ENCODE measurements at regions not wholly inside any gene's neighbourhood (a gene's known extent, or its start where the extent isn't known, plus 50 kb on each side); places are given as distances from the start of the nearest gene placed in this dataset.
"Not testable (repeated sequence)": the region's sequence is repeated elsewhere in the genome, so short reads cannot be mapped to it uniquely, and the experiment has no call there.

GRCh38 chr3:190972196-190972595 lies 109.7 kb upstream of the GMNC start:
- Histone ChIP-seq H4K8ac (ENCODE audit: low read depth, low read length) (no peak overlapping the region), H3K4ac (ENCODE audit: low read depth, low read length) (no peak overlapping the region), H2AFZ (ENCODE audit: insufficient read depth, low read length, poor library complexity) (no peak overlapping the region), H4K91ac (ENCODE audit: low read depth, low read length) (no peak overlapping the region), H3K14ac (ENCODE audit: low read length) (no peak overlapping the region), H2BK12ac (ENCODE audit: low read length) (no peak overlapping the region), H3K27me3 (ENCODE audit: insufficient read depth, low read length) (no peaks in the 10 kb centered on the region), H3K36me3 (ENCODE audit: control insufficient read depth in 1 of 2, insufficient read depth in 2 of 2, low read length in 2 of 2) (no peaks in the 10 kb centered on the region), H3K27ac (ENCODE audit: low read depth, low read length) (no peak overlapping the region), H3K4me3 (ENCODE audit: low read depth, low read length) (no peak overlapping the region), H3K23ac (ENCODE audit: low read length) (no peak overlapping the region), H3K4me2 (ENCODE audit: low read length) (no peak overlapping the region), H2BK5ac (ENCODE audit: low read depth, low read length, poor library complexity) (no peak overlapping the region), H2BK120ac (ENCODE audit: insufficient read depth, low read length, poor library complexity) (no peak overlapping the region), H4K12ac (ENCODE audit: low read depth, low read length) (no peak overlapping the region), H3K79me1 (ENCODE audit: low read length) (no peaks in the 10 kb centered on the region), H3K9ac (ENCODE audit: low read length) (no peak overlapping the region), H3K4me1 (ENCODE audit: control insufficient read depth in 1 of 2, insufficient read depth in 2 of 2, low read length in 2 of 2) (peaks cover 0 to 1% of the 10 kb centered on the region in 2 experiments), H2AK5ac (ENCODE audit: low read length) (no peak overlapping the region), H3K79me2 (ENCODE audit: control insufficient read depth, insufficient read depth, low read length, poor library complexity) (no peaks in the 10 kb centered on the region), H3K18ac (ENCODE audit: low read length) (no peak overlapping the region), H3K9me3 (ENCODE audit: insufficient read depth, low read depth, low read length) (no peaks in the 10 kb centered on the region)
- WGBS (ENCODE audit: extremely low coverage, insufficient coverage, insufficient read length), result no CpG with 5 or more reads among the region's 5 CpGs
- no peak for DNase-seq

- Histone ChIP-seq H3K18ac (ENCODE audit: low read length) (no peak overlapping the region), H3K9me3 (ENCODE audit: insufficient read depth, low read depth, low read length) (no peaks in the 10 kb centered on the region), H3K4me1 (ENCODE audit: control insufficient read depth in 1 of 2, insufficient read depth in 2 of 2, low read length in 2 of 2) (peaks cover 0 to 1% of the 10 kb centered on the region in 2 experiments), H2BK120ac (ENCODE audit: insufficient read depth, low read length, poor library complexity) (no peak overlapping the region), H3K27ac (ENCODE audit: low read depth, low read length) (no peak overlapping the region), H3K79me1 (ENCODE audit: low read length) (no peaks in the 10 kb centered on the region), H3K4me2 (ENCODE audit: low read length) (no peak overlapping the region), H3K4me3 (ENCODE audit: low read depth, low read length) (no peak overlapping the region), H4K8ac (ENCODE audit: low read depth, low read length) (no peak overlapping the region), H2AK5ac (ENCODE audit: low read length) (no peak overlapping the region), H4K91ac (ENCODE audit: low read depth, low read length) (no peak overlapping the region), H3K27me3 (ENCODE audit: insufficient read depth, low read length) (no peaks in the 10 kb centered on the region), H3K14ac (ENCODE audit: low read length) (no peak overlapping the region), H4K12ac (ENCODE audit: low read depth, low read length) (no peak overlapping the region), H3K4ac (ENCODE audit: low read depth, low read length) (no peak overlapping the region), H3K23ac (ENCODE audit: low read length) (no peak overlapping the region), H2BK5ac (ENCODE audit: low read depth, low read length, poor library complexity) (no peak overlapping the region), H2BK12ac (ENCODE audit: low read length) (no peak overlapping the region), H3K9ac (ENCODE audit: low read length) (no peak overlapping the region), H2AFZ (ENCODE audit: insufficient read depth, low read length, poor library complexity) (no peak overlapping the region), H3K36me3 (ENCODE audit: control insufficient read depth in 1 of 2, insufficient read depth in 2 of 2, low read length in 2 of 2) (no peaks in the 10 kb centered on the region), H3K79me2 (ENCODE audit: control insufficient read depth, insufficient read depth, low read length, poor library complexity) (no peaks in the 10 kb centered on the region)
- no peak for DNase-seq
Measured at GRCh38 chr3:190970560-190970959, 108.1 kb upstream of the GMNC start.

- H3K9ac ChIP-seq (ENCODE audit: low read length), result no peak overlapping the region
- no CpG with 5 or more reads among the region's 2 CpGs for WGBS (ENCODE audit: extremely low coverage, insufficient coverage, insufficient read length)
- H3K9me3 ChIP-seq (ENCODE audit: insufficient read depth, low read depth, low read length), result no peaks in the 10 kb centered on the region
- H3K79me1 ChIP-seq (ENCODE audit: low read length), result no peaks in the 10 kb centered on the region
- no peak overlapping the region for H2BK12ac ChIP-seq (ENCODE audit: low read length)
- no peaks in the 10 kb centered on the region for H3K27me3 ChIP-seq (ENCODE audit: insufficient read depth, low read length)
- H3K4me1 ChIP-seq (ENCODE audit: control insufficient read depth in 1 of 2, insufficient read depth in 2 of 2, low read length in 2 of 2), result peaks cover 0 to 1% of the 10 kb centered on the region in 2 experiments
- no peak overlapping the region for H4K12ac ChIP-seq (ENCODE audit: low read depth, low read length)
- no peak for DNase-seq
- H3K18ac ChIP-seq (ENCODE audit: low read length), result no peak overlapping the region
- no peak overlapping the region for H3K4me3 ChIP-seq (ENCODE audit: low read depth, low read length)
- no peak overlapping the region for H3K14ac ChIP-seq (ENCODE audit: low read length)
- H2BK120ac ChIP-seq (ENCODE audit: insufficient read depth, low read length, poor library complexity), result no peak overlapping the region
- H2AFZ ChIP-seq (ENCODE audit: insufficient read depth, low read length, poor library complexity), result no peak overlapping the region
- no peaks in the 10 kb centered on the region for H3K79me2 ChIP-seq (ENCODE audit: control insufficient read depth, insufficient read depth, low read length, poor library complexity)
- no peak overlapping the region for H4K91ac ChIP-seq (ENCODE audit: low read depth, low read length)
- no peak overlapping the region for H3K27ac ChIP-seq (ENCODE audit: low read depth, low read length)
- H3K36me3 ChIP-seq (ENCODE audit: control insufficient read depth in 1 of 2, insufficient read depth in 2 of 2, low read length in 2 of 2), result no peaks in the 10 kb centered on the region
- H4K8ac ChIP-seq (ENCODE audit: low read depth, low read length), result no peak overlapping the region
- H2AK5ac ChIP-seq (ENCODE audit: low read length), result no peak overlapping the region
- H3K4me2 ChIP-seq (ENCODE audit: low read length), result no peak overlapping the region
- H3K23ac ChIP-seq (ENCODE audit: low read length), result no peak overlapping the region
- no peak overlapping the region for H2BK5ac ChIP-seq (ENCODE audit: low read depth, low read length, poor library complexity)
- H3K4ac ChIP-seq (ENCODE audit: low read depth, low read length), result no peak overlapping the region
Measured at GRCh38 chr3:190968616-190969015, 106.1 kb upstream of the GMNC start.

GRCh38 chr3:190964931-190965330 lies 102.4 kb upstream of the GMNC start:
- not testable (repeated sequence) for H3K79me2 ChIP-seq (ENCODE audit: control insufficient read depth, insufficient read depth, low read length, poor library complexity); H2AFZ ChIP-seq (ENCODE audit: insufficient read depth, low read length, poor library complexity); H3K4ac ChIP-seq (ENCODE audit: low read depth, low read length); H3K9ac ChIP-seq (ENCODE audit: low read length); H2AK5ac ChIP-seq (ENCODE audit: low read length); H3K27ac ChIP-seq (ENCODE audit: low read depth, low read length); H3K79me1 ChIP-seq (ENCODE audit: low read length); H2BK12ac ChIP-seq (ENCODE audit: low read length); H3K36me3 ChIP-seq (ENCODE audit: control insufficient read depth in 1 of 2, insufficient read depth in 2 of 2, low read length in 2 of 2); DNase-seq; H2BK120ac ChIP-seq (ENCODE audit: insufficient read depth, low read length, poor library complexity); H4K91ac ChIP-seq (ENCODE audit: low read depth, low read length); H4K12ac ChIP-seq (ENCODE audit: low read depth, low read length); H3K18ac ChIP-seq (ENCODE audit: low read length); H3K27me3 ChIP-seq (ENCODE audit: insufficient read depth, low read length); H2BK5ac ChIP-seq (ENCODE audit: low read depth, low read length, poor library complexity); H3K14ac ChIP-seq (ENCODE audit: low read length); H3K4me3 ChIP-seq (ENCODE audit: low read depth, low read length); H3K4me1 ChIP-seq (ENCODE audit: control insufficient read depth in 1 of 2, insufficient read depth in 2 of 2, low read length in 2 of 2); H3K9me3 ChIP-seq (ENCODE audit: insufficient read depth, low read depth, low read length); H3K23ac ChIP-seq (ENCODE audit: low read length)
- H4K8ac ChIP-seq (ENCODE audit: low read depth, low read length), result peak overlapping the region; percentile 11
- WGBS (ENCODE audit: extremely low coverage, insufficient coverage, insufficient read length), result no CpG with 5 or more reads among the region's 20 CpGs
- peak overlapping the region; percentile 19 for H3K4me2 ChIP-seq (ENCODE audit: low read length)
